ENCODE measurements at regions not wholly inside any gene's neighbourhood (a gene's known extent, or its start where the extent isn't known, plus 50 kb on each side); places are given as distances from the start of the nearest gene placed in this dataset.

DNA sequence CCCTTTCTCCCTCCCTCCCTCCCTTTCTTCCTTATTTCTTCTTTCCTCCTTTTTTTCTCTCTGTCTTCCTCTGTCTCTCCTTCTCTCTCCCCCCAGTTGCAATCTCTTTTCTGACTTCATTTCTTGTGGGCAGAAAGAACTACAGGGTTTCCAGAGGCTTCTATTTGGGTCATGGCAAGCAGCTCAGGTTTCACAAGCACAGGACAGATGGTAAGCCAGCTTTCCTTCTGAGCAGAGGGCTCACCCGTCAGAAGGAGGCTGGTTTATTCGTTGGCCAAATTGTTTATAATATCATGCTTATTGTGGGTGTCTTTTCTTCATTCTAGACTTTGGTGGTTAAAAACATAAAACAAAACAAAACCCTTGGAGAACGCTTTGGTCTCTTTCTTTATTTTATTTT is 58.9 kb upstream of the CLMP start:
- DNase-seq: no peak

DNA sequence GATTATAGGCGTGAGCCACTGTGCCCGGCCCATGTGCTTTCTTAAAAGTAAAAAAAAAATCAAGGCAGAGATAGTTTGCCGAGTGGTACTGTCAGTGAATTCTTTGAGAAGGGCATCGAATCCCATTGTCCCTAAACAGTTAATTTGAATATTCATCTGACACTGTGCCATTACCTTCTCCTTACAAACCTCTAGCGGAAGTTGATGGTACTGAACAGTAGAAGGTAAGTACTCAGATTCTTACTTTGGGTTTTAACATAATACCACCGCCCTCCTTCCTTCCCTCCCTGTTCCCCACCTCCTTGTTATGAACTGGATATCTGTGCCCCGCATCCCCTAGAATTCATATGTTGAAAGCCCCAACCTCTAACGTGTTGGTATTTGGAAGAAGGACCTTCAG is 58.2 kb upstream of the CLMP start:
- no peak for DNase-seq

DNA sequence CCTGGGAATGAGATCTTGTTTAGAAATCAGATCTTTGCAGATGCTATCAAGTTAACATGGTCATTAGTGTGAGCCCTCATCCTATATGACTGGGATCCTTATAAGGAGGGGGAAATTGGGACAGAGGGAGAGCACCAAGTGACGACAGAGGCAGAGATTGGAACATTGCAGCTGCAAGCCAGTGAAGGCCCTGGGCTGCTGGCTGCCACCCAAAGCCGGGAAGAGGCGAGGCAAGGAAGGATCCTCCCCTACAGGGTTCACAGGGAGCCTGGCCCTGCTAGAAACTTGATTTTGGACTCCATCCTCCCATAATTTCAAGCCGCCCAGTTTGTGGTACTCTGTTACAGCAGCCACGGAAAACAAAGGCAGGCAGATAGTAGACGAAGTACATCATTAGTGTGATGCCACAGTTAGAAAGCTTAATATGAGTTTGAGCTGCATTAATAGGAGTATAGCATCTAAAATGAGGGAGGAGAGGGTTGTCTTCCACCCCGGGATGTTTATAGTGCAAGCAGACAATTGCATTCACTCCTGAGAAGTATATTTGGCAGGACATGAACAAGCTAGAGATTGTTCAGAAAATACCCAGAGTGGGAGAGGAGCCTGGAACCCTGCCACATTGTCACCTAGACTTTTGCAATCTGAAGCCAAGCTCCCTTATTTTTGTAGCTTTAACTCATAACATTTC is 56.8 kb upstream of the CLMP start:
- no peak for DNase-seq

DNA sequence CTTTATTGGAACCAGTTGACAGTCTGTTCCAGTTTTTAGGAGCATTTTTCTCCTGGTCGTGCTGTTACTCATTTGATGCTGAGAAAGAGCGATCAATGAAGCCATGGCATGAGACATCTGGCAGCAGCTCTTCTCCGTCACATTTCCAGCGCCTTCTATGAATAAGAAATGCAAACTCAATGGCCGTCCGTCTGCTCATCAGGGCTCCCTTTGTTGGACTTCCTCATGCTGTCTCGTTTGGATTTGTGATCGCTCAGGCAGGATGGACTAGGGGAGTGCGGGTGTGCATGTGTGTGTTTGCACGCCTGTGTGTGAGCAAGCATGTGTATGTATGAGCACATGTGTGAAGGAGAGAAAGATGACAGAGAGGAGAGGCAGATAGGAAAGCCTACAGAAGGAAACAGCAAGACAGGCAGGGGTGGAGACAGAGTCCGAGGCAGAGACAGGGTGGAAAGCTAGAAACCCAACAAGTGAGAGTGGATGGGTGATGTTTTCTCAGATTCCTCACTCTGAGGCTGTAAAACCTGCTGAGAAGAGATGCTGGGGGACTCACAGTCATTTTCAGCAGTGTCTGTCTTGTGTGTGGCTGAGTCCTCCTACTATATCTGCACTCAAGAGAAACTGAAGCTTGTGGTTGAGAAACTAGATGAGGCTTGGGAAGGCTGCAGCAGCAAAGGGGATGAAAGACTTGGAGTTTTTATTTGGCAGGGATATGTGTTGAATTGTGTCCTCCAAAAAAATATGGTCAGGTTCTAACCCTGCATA is 56.0 kb upstream of the CLMP start:
- no peak for DNase-seq

DNA sequence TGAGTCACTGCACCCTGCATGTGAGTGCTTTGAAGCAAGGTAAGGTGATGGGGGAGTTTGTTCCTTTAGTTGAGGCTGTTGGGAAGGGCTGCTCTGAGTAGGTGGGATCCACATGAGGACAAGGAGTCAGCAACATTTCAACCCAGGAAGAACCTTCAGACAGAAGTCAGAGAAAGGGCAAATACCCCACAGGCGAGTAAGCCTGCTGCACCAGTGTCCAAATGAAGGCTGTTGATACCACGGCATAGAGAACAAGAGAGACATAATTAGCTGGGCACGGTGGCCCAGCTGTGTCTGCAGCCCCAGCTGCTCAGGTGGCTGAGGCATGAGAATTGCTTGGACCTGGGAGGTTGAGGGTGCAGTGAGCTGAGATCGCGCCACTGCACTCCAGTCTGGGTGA is 54.3 kb upstream of the CLMP start:
- no peak for DNase-seq

DNA sequence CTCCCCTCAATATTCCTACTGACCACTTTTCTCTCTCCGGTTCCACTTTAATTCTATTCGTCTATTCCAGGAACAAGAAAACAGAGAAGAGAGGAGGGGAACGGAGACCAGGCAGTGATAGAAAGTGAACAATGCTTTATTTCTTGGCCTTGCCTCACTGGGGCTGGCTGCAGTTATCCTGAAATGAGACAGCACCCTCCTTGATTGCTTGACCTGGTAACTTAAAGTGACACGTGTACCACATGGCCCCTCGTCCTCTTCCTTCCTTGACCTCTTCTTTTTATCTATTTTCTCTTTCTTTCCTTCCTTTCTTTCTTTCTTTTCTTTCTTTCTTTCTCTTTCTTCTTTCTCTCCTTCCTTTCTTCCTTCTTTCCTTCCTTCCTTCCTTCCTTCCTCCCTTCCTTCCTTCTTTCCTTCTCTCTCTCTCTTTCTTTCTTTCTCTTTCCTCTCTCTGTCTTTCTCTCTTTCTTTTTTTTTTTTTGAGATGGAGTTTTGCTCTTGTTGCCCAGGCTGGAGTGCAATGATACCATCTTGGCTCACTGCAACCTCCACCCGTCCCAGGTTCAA is 52.8 kb upstream of the CLMP start:
- no peak for DNase-seq

DNA sequence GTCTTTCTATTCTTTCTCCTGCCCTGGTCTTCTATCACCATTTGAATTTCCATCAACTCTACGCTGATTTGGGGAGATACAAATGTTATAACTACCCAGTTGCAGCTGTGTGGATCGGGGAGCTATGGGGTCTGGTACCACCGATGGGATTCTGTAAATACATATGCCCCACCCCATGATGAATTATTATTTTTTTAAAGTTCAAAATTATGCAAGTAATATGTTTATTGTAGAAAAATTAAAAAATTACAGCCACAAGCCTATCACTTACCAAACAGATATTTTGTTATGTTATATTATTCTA is 52.4 kb upstream of the CLMP start:
- DNase-seq: no peak

DNA sequence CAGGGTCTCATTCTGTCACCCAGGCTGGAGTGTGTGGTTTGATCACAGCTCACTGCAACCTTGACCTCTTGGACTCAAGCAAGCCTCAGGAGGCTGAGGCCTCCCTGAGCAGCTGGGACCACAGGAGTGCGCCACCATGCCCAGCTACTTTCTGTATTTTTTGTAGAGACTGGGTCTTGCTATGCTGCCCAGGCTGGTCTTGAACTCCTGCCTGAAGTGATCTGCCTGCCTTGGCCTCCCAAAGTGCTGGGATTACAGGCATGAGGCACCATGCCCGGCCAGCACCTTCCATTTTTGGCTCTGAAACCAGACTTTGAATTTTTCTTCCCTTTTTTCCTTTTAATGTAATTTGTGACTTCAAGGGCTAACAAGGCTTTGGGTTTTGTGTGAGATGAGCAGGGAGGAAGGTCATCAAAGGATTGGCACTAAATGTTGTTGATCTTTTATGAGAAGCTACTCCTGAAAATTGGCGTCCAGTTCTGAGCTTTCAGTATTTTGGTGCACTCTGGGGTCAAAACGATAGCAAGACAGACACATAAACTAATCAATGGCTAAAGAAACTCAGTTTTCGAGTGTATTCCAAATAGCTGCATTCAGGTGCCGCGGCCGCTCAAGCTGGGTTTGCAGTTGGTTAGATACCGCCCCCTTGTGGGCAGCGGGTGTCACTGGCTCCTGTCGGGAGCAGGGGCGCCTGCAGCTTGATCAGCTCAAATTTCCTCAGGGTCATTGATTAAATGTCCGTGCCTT is 51.9 kb upstream of the CLMP start:
- peak; percentile 77 to 80 for DNase-seq

DNA sequence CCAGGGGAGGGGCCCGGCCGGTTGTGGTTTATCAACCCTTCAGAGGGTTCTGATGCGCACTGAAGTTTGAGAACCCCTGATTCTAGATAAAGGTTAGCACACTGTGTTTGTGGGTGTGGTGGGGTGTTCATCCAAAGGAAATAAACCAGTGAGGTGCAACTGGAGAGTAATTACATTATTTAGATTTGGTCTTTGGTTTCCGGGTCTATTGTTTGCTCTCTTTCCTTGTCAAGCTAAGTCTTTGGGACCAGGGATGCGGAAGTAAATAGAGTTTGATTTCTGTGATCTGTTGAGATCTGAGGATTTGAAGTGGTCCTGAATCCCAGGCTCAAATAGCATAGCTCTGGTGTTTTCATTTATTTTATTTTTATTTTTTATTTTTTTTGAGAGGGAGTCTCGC is 50.5 kb upstream of the CLMP start:
- no peak for DNase-seq
